MCF 10A (cell line): ENCODE measurements at regions not wholly inside any gene's neighbourhood (a gene's known extent, or its start where the extent isn't known, plus 50 kb on each side); places are given as distances from the start of the nearest gene placed in this dataset.

Experiments
- BruUV-seq: library from RNA; stranded (reverse); fragments of 400-500 nt; replicated peaks from 2 replicates; lab custom pipeline; 2021; lab: Mats Ljungman, UMichigan
- CTCF ChIA-PET: fragments of 300-600 bp; sonication (Branson Sonifier 250); formaldehyde crosslinking; extraction: SDS; loops from one replicate; lab custom pipeline; 2021; ENCODE audit warnings: antibody characterized with exemption, inconsistent platforms; lab: Yijun Ruan, JAX
- POLR2A ChIA-PET: fragments of 300-600, 350-650 bp; sonication (Branson Sonifier 250); formaldehyde crosslinking; extraction: SDS; loops from one replicate; lab custom pipeline; 2020; ENCODE audit warnings: antibody characterized with exemption, inconsistent platforms; lab: Yijun Ruan, JAX
- DNase-seq: peaks from one replicate; pipeline ENCODE4 v3.0.0-alpha.2; 2018; ENCODE audit not compliant: unreplicated experiment
- H3K27ac Mint-ChIP-seq: one replicate; pipeline ENCODE4 v1.8.0; 2022; ENCODE audit warnings: mild to moderate bottlenecking, low read depth, mixed read lengths; ENCODE audit not compliant: unreplicated experiment
- H3K27me3 Mint-ChIP-seq: one replicate; pipeline ENCODE4 v1.8.0; 2022; ENCODE audit warnings: mixed read lengths; ENCODE audit not compliant: insufficient read depth, unreplicated experiment
- H3K36me3 Mint-ChIP-seq: one replicate; pipeline ENCODE4 v1.8.0; 2022; ENCODE audit warnings: mild to moderate bottlenecking, moderate library complexity, mixed read lengths; ENCODE audit not compliant: insufficient read depth, unreplicated experiment
- H3K4me1 Mint-ChIP-seq: one replicate; pipeline ENCODE4 v1.8.0; 2022; ENCODE audit warnings: mixed read lengths; ENCODE audit not compliant: insufficient read depth, unreplicated experiment
- H3K4me3 Mint-ChIP-seq: one replicate; pipeline ENCODE4 v1.8.0; 2022; ENCODE audit warnings: mild to moderate bottlenecking, moderate library complexity, mixed read lengths; ENCODE audit not compliant: unreplicated experiment
- H3K9me3 Mint-ChIP-seq: one replicate; pipeline ENCODE4 v1.8.0; 2022; ENCODE audit warnings: mixed read lengths; ENCODE audit not compliant: unreplicated experiment
- intact Hi-C: fragments of 100-400 bp; cut with micrococcal nuclease; formaldehyde crosslinking; loops from 2 replicates; pipeline ENCODE4 v1.14.1; 2022
- TF ChIP-seq, protein P1 (sequence below): fragments of 200-600 bp; IDR thresholded peaks from one replicate; pipeline ENCODE4 v1.8.0; 2022; ENCODE audit warnings: antibody characterized with exemption, mild to moderate bottlenecking; ENCODE audit not compliant: unreplicated experiment

DNA sequence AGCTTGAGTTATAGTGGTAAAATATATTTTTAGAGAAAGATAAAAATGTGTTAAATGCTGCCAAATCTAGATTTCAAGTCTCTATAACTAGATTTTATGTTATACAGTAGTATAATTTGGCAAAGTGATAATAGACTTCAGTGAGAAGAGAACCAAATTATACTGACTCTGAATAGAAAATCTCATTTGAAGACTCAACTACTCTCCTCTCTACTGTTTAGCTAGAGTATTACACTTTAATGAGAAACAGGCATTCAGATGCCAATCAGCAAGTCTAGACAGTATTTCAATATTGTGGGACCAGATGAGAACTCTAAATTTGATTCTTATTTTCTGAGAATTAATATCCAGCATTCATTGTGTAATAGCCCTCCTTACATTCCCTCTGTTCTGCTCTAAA is 311.2 kb downstream of the SLITRK5 start:
- ChIA-PET CTCF (no interaction called here), POLR2A (no interaction called here)
- TF ChIP-seq, protein P1, sequence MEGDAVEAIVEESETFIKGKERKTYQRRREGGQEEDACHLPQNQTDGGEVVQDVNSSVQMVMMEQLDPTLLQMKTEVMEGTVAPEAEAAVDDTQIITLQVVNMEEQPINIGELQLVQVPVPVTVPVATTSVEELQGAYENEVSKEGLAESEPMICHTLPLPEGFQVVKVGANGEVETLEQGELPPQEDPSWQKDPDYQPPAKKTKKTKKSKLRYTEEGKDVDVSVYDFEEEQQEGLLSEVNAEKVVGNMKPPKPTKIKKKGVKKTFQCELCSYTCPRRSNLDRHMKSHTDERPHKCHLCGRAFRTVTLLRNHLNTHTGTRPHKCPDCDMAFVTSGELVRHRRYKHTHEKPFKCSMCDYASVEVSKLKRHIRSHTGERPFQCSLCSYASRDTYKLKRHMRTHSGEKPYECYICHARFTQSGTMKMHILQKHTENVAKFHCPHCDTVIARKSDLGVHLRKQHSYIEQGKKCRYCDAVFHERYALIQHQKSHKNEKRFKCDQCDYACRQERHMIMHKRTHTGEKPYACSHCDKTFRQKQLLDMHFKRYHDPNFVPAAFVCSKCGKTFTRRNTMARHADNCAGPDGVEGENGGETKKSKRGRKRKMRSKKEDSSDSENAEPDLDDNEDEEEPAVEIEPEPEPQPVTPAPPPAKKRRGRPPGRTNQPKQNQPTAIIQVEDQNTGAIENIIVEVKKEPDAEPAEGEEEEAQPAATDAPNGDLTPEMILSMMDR: no peak
- DNase-seq: no peak
- BruUV-seq: no TSS peak
- Mint-ChIP-seq H3K9me3 (peaks cover 6% of the 10 kb centered on the region), H3K27ac (no peak overlapping the region), H3K36me3 (no peaks in the 10 kb centered on the region), H3K4me3 (no peak overlapping the region), H3K27me3 (no peaks in the 10 kb centered on the region), H3K4me1 (no peaks in the 10 kb centered on the region)
- intact Hi-C loops: no loop called here

DNA sequence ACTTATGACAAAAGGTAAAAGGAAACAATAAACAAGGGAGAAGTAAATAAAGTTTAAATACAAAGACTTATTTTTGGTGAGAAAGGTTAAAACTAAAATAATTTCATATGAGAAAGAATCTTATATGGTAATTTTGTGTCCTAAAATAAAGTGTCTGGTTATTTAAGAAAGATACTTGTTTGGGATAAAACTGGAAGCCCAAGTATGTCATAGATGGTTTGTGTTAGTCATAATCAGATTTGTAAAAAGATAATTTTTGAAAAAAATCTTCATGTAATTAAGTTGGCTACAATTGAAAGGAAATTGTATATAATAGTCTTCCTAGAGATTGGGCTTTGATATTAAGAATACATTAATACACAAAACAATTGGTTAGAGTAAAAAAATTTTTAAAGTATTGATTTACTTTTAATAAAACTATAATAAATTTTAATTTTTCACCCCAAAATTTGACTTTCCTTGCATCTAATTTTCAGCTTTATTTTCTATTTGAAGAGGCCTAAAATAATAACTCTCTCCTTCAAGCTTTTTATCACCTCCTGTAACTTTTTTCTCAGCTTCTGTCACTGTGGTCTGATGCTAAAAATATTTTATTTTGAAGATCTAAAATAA is 315.6 kb downstream of the SLITRK5 start:
- peaks cover 4% of the 10 kb centered on the region for H3K4me1 Mint-ChIP-seq
- H3K9me3 Mint-ChIP-seq: peaks cover 6% of the 10 kb centered on the region
- H3K4me3 Mint-ChIP-seq: no peak overlapping the region
- ChIA-PET POLR2A (interaction anchor here (0.6 kb wide), 1 partner anchor 1773 kb away, joined by 4 read pairs; no protein-coding TSS in a partner anchor), CTCF (no interaction called here)
- H3K27me3 Mint-ChIP-seq: no peaks in the 10 kb centered on the region
- no peaks in the 10 kb centered on the region for H3K36me3 Mint-ChIP-seq
- TF ChIP-seq, protein P1: no peak
- DNase-seq: no peak
- intact Hi-C loops: no loop called here
- H3K27ac Mint-ChIP-seq: no peak overlapping the region
- no TSS peak for BruUV-seq

DNA sequence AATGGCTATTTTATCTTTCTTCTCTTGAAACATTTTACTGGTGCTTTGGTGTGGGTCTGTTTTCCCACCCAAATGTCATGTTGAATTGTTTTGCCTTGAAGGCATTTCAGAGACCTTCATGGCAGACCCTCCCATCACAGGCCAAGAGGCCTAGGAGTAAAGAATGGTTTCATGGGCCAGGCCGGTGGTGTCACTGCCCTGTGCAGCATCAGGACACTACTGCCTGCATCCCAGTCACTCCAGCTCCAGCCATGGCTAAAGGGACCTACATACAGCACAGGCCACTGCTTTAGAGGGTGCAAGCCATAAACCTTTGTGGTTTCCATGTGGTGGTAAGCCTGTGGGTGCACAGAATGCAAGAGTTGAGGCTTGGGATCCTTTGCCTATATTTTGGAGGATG is 326.9 kb downstream of the SLITRK5 start:
- ChIA-PET CTCF (interaction anchor here (0.6 kb wide), 2 partner anchors 13 to 665 kb away, joined by 3 read pairs; no protein-coding TSS in a partner anchor), POLR2A (interaction anchor here (1.0 kb wide), 1 partner anchor 13 kb away, joined by 4 read pairs; no protein-coding TSS in a partner anchor)
- H3K4me1 Mint-ChIP-seq: peaks cover 15% of the 10 kb centered on the region
- H3K27ac Mint-ChIP-seq: no peak overlapping the region
- no peak for DNase-seq
- H3K4me3 Mint-ChIP-seq: no peak overlapping the region
- no peaks in the 10 kb centered on the region for H3K27me3 Mint-ChIP-seq
- BruUV-seq: no TSS peak
- H3K36me3 Mint-ChIP-seq: no peaks in the 10 kb centered on the region
- peaks cover 6% of the 10 kb centered on the region for H3K9me3 Mint-ChIP-seq
- TF ChIP-seq, protein P1: no peak
- intact Hi-C loops: loop anchor here (10.0 kb wide), 1 partner anchor 313 kb away; no protein-coding TSS in a partner anchor

DNA sequence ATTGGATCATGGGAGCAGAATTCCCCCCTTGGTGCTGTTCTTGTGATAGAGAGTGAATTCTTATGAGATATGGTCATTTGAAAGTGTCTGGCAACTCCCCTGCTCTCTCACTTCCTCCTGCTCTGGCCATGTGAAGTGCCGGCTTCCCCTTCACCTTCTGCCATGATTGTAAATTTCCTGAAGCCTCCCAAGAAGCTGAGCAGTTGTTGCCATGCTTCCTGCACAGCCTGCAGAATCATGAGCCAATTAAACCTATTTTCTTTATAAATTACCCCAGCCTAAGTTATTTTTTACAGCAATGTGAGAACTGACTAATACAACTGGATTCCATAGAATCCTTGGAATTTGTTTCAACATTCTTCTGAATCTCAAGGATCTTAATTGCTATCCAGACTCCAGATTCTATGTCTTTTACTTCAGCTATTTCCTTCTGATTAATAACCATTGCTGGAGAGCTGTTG is 328.1 kb downstream of the SLITRK5 start:
- H3K27ac Mint-ChIP-seq: peak overlapping the region; percentile 78
- H3K9me3 Mint-ChIP-seq: no peaks in the 10 kb centered on the region
- BruUV-seq: no TSS peak
- peak; percentile 6 for DNase-seq
- intact Hi-C loops: loop anchor here (10.0 kb wide), 1 partner anchor 314 kb away; no protein-coding TSS in a partner anchor
- ChIA-PET CTCF (interaction anchor here (0.6 to 1.3 kb wide), 4 partner anchors 39 to 1696 kb away, joined by 3 to 4 read pairs (median 3); no protein-coding TSS in a partner anchor), POLR2A (interaction anchor here (1.0 kb wide), 1 partner anchor 14 kb away, joined by 4 read pairs; no protein-coding TSS in a partner anchor)
- TF ChIP-seq, protein P1: no peak
- no peak overlapping the region for H3K4me3 Mint-ChIP-seq
- H3K36me3 Mint-ChIP-seq: no peaks in the 10 kb centered on the region
- H3K27me3 Mint-ChIP-seq: no peaks in the 10 kb centered on the region
- H3K4me1 Mint-ChIP-seq: peaks cover 15% of the 10 kb centered on the region
